Choroid plexus epithelial cell (primary cell): ENCODE measurements at regions not wholly inside any gene's neighbourhood (a gene's known extent, or its start where the extent isn't known, plus 50 kb on each side); places are given as distances from the start of the nearest gene placed in this dataset.

Experiments used
- DNase-seq: peaks from one replicate; pipeline ENCODE4 v3.0.0-alpha.2; 2010; ENCODE audit warnings: low read depth
- H3K4me3 ChIP-seq: 2 replicates; pipeline ENCODE4 v1.5.1; 2011; ENCODE audit warnings: low read depth, mild to moderate bottlenecking, control low read depth, low read length, moderate library complexity
- CTCF ChIP-seq: conservative IDR thresholded peaks from 2 replicates; pipeline ENCODE4 v1.5.1; 2011; ENCODE audit warnings: low read depth, mild to moderate bottlenecking, control low read depth, inconsistent platforms, low read length, moderate library complexity

- no peak overlapping the region for H3K4me3 ChIP-seq
- peak; percentile 85 for DNase-seq
- peak; percentile 100 for TF ChIP-seq CTCF
Measured at GRCh38 chr16:82229800-82230619, 60.0 kb upstream of the MPHOSPH6 start.

GRCh38 chr16:82226327-82226726 is 56.3 kb upstream of the MPHOSPH6 start:
- DNase-seq = no peak
- no peak overlapping the region for H3K4me3 ChIP-seq
- no peak for TF ChIP-seq CTCF

GRCh38 chr16:82224821-82225220 is 54.8 kb upstream of the MPHOSPH6 start:
- no peak for TF ChIP-seq CTCF
- DNase-seq = no peak
- no peak overlapping the region for H3K4me3 ChIP-seq

GRCh38 chr16:82220541-82220940 is 50.5 kb upstream of the MPHOSPH6 start:
- TF ChIP-seq CTCF = no peak
- DNase-seq = no peak
- no peak overlapping the region for H3K4me3 ChIP-seq
